HG02938 (cell line): ENCODE measurements at regions not wholly inside any gene's neighbourhood (a gene's known extent, or its start where the extent isn't known, plus 50 kb on each side); places are given as distances from the start of the nearest gene placed in this dataset.
A peak's percentile ranks its signal among the peaks of the same experiment; 100 is the strongest.
"Not testable (repeated sequence)": the region's sequence is repeated elsewhere in the genome, so short reads cannot be mapped to it uniquely, and the experiment has no call there.

Source experiments
- ATAC-seq: cut with Tn5 transposase; IDR thresholded peaks from one replicate; pipeline ENCODE4 v1.9.1; 2021; ENCODE audit warnings: mild to moderate bottlenecking, moderate library complexity; ENCODE audit not compliant: unreplicated experiment

- peak; percentile 99 for ATAC-seq
Measured at GRCh38 chr9:41643571-41644279, 454.6 kb upstream of the ZNG1F start.

DNA sequence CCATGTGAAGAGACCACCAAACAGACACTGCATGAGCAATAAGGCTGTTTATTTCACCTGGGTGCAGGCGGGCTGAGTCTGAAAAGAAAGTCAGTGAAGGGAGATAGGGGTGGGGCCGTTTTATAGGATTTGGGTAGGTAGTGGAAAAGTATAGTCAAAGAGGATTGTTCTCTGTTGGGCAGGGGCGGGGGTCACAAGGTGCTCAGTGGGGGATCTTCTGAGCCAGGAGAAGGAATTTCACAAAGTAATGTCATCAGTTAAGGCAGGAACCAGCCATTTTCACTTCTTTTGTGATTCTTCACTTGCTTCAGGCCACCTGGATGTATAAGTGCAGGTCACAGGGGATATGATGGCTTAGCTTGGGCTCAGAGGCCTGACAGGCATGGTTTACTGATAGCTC lies 444.6 kb upstream of the ZNG1F start:
- ATAC-seq = not testable (repeated sequence)

DNA sequence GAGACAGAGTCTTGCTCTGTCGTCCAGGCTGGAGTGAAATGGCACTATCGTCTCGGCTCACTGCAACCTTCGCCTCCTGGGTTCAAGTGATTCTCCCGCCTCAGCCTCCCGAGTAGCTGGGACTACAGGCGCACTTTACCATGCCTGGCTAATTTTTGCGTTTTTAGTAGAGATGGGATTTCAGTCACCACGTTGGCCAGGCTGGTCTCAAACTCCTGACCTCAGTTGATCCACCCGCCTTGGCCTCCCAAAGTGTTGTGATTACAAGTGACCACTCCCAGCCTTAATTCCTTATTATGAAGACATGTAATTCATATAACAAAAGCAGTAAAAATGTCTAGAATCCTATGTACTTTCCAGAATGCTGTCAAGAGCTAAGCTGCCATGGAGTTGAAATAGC lies 434.5 kb upstream of the ZNG1F start:
- not testable (repeated sequence) for ATAC-seq

- not testable (repeated sequence) for ATAC-seq
Measured at GRCh38 chr9:41619254-41619653, 430.1 kb upstream of the ZNG1F start.

DNA sequence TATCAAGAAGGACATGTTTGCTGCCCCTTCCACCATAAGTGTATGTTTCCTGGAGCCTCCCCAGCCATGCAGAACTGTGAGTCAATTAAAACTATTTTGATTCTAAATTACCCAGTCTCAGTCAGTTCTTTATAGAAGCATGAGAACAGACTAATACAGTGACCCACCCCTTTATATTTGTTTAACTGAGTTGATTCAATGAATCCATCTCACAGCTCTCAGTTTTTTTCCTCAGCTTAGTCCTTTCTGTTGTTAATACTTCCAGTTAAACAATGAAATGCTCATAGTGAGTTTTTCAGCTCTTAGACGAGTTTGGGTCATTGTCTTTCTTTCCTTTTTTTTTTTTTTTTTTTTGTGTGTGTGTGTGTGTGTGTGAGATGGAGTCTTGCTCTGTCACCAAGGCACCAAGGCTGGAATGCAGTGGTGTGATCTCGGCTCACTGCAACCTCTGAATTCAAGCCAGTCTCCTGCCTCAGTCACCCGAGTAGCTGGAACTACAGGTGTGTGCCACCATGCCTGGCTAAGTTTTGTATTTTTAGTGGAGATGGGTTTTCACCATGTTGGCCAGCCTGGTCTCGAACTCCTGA lies 417.9 kb upstream of the ZNG1F start:
- not testable (repeated sequence) for ATAC-seq

DNA sequence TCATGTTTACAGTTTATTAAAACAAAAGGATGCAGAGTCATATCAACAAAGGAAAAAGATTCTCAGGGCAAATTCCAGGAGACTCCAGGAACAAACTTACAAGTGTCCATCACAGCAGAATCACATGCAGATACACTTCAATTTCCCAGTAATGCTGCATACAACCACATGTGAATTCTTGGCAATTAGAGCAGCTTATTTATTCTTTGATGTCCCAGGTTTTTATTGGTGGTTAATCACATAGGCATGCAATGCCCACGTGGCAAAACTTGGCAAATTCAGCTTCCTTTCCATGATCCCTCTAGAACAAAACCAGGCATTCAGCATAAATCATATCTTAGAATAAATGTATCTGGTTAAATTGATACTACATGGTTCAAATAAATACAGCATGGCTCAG lies 376.5 kb upstream of the ZNG1F start:
- ATAC-seq = not testable (repeated sequence)
